C1 segment of cervical spinal cord (tissue), 14 donors: ENCODE measurements at regions not wholly inside any gene's neighbourhood (a gene's known extent, or its start where the extent isn't known, plus 50 kb on each side); places are given as distances from the start of the nearest gene placed in this dataset.
"Not testable (repeated sequence)": the region's sequence is repeated elsewhere in the genome, so short reads cannot be mapped to it uniquely, and the experiment has no call there.

Source experiments
- DNase-seq, 14 donors: peaks; one replicate each; lab custom pipeline; 2025; lab: John Stamatoyannopoulos, UW

- DNase-seq = no peak
Measured at GRCh38 chr17:37829592-37830123, 84.8 kb upstream of the HNF1B start.

DNA sequence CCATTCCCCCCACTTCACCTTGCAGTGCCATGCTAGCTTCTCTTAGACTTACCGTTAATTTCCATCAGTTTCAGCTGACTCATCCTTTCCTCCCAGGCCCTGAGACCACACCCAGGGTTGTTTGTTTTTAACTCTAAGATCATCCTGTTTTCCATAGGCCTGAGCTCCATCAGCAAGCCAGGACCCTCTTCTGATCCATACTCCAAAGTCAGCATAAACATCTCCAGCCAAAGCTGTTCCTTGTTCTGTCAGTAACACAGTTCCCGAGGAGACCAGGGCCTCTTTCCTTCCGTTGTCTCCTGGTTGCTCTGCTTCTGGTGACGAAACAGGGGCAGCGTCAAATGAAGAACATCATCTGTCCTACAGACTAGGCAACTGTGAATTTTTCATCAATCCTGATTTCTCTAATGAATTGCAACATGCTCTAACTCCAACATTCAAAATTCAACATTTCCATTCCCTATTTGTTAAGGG, 83.8 kb upstream of the HNF1B start:
- no peak for DNase-seq

- no peak for DNase-seq
Measured at GRCh38 chr17:37827905-37828650, 83.2 kb upstream of the HNF1B start.

DNA sequence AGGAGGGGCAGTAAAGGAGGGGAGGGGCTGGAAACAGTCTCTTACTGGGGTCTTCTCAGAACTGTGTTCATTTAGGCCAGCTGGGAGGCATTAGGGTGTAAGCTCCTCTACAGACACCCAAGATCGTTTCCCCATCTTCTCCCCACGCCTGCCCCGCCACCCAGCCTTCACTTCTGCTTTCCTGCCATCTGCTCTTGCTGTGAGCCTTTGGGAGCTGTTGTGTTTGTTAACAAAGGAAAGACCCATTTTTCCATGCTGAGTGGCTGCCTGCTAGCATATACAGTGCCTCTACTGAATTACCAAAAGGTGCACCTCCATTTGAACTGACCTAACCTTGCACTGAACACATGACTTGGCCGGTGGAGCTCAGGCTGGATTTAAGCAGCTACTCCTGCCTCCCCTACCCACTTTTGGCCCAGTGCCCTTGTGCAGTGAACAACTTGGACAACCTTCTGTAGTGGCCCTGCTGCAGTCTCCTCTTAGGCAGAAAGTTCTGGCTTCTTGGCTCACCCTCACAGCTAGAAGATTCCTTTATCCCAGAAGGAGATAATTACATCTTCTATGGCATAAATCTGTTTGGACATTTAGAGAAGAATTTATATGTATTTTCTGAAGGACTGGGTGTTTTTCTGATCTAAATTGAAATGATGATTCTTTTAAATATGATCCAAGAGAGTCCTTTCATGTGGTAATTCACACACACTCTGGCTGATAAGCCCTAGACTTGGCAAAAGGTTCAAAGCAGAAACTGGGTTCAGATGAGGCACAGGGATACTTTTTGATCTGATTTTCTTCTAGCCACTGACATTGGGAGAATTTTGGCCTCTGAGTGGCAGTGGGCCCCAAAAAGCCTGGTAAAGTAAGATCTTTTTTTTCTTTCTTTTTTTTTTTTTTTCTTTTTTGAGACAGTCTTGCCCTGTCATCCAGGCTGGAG, 81.9 kb upstream of the HNF1B start:
- DNase-seq = peak in 4 of 14 donors; percentile 5 to 32 (median 20)

DNA sequence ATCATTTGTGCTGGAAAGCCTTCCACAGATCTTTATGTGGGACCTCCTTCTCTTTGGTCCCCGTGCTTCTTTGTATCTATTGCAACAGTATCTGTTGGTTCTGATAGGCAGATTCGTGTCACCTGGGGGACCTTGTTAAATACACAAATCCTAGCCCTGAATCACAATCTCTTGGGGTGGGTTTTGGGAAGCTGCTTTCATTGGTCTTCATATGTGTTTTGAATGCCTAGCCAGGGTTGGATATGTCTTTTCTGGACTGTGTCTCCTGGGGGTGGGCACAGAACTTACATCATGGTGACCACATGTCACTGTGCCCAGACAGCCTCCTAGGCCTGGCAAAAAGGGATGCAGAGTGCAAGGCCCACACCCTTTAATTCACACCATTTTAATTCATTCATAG, 81.0 kb upstream of the HNF1B start:
- no peak for DNase-seq

- DNase-seq = no peak
Measured at GRCh38 chr17:37824534-37825485, 80.0 kb upstream of the HNF1B start.

DNA sequence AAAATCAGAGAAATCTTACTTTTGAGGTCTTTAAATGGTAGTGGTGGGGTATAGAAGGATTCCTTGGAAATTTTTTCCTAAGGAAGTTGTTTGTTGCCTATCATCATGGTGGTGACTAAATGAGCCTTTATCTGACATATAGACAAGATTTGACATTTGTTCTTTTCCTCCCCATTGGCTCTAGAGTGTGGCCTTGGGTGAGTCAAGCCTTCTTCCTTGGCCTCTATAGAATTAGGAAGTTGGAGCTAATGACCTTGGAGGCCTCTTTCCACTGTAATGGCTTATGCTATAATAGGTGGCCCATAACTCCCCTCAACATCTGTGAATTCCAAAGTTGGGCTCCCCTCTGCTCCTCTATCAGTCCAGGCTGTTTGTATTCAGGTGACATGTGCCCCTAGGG, 79.1 kb upstream of the HNF1B start:
- no peak for DNase-seq

GRCh38 chr17:37820995-37821713, 76.3 kb upstream of the HNF1B start:
- DNase-seq = no peak

DNA sequence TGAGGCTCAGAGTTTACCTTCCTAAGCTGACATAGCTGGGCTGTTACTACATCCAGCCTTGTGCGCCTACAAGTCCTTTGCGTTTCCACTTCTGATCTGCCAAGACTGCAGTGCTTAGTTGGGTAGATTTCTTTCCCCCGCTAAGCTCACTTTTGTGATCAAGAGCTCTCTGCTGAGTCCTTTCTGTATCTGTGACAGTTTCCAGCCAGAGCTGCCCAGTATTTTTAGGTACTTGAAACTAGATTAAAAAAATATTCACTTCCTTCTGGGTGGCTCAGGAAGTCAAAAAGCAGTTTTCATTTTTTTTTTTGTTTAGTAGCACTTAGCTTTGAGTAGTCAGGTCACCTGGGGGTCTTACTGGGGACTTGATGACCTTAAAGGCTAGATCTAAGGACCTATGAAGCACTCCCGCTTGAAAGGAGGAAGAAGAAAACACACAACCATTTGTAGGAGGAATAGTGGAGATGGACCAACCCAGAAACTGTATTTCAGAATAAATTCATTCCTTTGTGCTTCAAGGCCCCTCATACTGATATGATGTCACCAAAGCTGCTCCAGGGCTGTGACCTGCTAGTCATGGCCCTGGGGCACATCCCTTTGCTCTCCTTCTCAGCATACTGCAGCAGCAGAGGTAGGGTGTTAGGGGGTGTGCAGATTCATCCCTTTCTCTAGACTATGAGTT, 75.6 kb upstream of the HNF1B start:
- no peak for DNase-seq

DNA sequence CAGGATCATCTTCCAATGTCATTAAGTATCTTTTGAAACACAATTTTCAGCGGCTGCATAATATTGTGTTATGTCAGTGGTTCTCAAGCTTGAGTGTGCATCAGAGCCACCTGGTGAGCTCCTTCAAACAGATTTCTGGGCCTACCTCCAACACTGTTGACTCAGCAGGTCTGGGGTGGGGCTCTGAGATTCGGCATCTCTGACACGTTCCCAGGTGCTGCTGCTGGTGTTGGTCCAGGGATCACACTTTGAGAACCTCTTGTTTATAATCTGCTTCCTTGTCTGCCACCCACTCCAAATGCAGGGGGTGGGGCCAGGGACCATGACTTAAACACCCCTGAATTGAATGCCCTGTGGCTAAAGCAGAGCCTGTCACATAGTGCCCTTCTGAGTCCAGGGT, 73.8 kb upstream of the HNF1B start:
- DNase-seq = no peak

- DNase-seq = no peak
Measured at GRCh38 chr17:37816950-37817349, 72.1 kb upstream of the HNF1B start.

DNA sequence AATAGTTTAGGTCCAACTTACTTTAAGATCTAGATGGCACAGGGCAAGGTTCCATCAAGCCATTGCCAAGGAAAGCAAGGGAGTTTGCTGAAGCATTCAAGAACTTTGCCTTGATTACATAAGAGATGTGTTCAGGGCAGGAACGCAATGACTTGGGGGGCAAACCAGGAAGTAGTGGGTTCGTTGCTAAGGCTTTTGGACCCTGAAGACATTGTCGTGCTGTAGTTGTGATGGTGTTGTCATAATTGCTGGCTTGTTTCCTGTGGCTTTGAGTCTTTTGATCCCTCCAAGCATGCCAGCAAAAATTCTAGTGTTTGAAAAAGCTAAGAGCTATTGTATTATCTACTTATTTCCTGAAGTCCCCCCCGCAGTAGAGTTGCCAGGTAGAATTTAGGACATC, 70.7 kb upstream of the HNF1B start:
- no peak for DNase-seq

GRCh38 chr17:37813751-37814150, 68.9 kb upstream of the HNF1B start:
- no peak for DNase-seq

DNA sequence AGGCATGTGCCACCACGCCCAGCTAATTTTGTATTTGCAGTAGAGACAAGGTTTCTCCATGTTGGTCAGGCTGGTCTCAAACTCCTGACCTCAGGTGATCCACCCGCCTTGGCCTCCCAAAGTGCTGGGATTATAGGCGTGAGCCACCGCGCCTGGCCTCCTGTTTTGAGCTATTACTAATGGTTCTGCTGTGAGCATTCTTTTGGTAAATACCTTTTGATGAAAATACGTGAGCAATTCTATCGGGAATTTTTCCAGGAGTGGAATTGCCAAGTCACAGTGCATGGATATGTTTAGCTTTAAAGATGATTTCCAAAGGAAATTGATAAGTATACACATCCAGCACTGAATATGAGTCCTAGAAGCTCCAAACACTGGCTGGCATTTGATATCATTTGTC, 64.0 kb upstream of the HNF1B start:
- DNase-seq = not testable (repeated sequence)

GRCh38 chr17:37802712-37803416, 58.0 kb upstream of the HNF1B start:
- peak in 2 of 14 donors; percentile 3 to 5 for DNase-seq

DNA sequence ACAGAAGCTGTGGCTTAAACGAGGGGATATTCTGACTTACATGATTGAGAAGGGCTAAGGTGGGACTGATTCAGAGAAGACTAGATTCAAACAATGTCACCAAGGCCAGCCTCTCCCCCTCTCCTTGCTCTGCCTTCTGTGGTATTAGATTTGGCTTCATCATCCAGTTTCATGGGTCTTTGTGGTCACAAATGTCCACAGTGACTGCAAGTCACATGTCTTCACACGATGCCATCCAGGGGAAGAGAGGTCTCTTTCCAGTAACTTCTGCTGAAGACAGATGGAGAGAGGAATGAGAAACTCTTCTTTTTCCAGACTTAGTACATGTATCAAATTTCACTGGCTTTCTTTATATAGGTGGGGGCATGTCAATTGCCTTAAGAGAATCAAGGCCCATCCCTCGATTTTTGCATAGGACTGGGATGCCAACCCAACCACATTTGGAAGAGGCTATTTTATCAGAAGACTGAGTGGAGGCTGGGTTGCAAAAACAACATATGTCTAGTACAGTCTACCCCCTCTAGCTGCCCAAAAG, 57.3 kb upstream of the HNF1B start:
- DNase-seq = no peak

DNA sequence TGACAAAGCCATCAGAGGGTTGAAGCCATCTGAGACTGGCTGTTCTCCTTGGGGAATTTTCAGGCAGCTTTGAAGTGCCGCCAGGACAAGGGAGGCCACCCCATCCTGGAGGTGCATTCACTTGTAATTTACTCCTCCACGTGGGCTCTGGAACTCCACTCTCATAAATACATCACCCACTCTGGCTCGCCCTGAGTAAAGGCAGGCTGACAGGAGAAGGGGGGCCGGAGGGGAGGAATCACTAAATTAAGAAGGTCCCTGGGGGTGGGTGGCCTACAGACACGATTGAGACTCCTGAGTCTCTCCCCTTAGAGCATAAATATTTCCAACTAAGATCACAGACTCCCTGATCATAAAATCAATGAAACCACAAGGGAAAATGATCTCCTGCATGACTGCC, 56.3 kb upstream of the HNF1B start:
- no peak for DNase-seq

GRCh38 chr17:37797206-37797605, 52.3 kb upstream of the HNF1B start:
- no peak for DNase-seq

DNA sequence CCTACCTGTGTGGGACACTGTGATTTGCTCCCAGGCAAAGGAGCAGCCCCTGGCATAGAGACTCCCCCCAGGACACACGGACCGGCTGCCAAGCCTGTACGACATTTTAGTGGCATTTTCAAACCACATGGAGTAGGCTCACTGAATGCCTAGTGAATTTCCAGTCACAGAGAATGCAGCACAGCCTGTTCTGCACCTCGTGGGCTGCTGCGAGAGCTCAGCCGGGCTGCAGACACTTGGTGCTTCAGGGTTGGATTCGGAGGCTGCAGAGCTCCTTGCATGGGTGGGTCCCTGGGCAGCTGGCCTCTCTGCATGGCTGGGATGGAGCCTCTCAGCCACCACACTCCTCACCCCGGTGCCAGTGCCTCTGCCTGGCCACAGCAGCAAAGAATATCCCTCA, 51.2 kb upstream of the HNF1B start:
- DNase-seq = no peak
